Panc1 (cell line): ENCODE measurements at regions not wholly inside any gene's neighbourhood (a gene's known extent, or its start where the extent isn't known, plus 50 kb on each side); places are given as distances from the start of the nearest gene placed in this dataset.

Source experiments
- CTCF ChIP-seq: fragments of 450-650 bp; IDR thresholded peaks from 2 replicates; pipeline ENCODE4 v1.5.1; 2017; ENCODE audit warnings: mild to moderate bottlenecking
- POLR2AphosphoS5 ChIP-seq: IDR thresholded peaks from 2 replicates; pipeline ENCODE4 v1.6.1; 2012; ENCODE audit warnings: mild to moderate bottlenecking, low read depth, low read length, moderate library complexity
- REST ChIP-seq, 2 experiments: IDR thresholded peaks; 2 replicates each; pipeline ENCODE4 v1.6.1; 2011 to 2012; ENCODE audit warnings: low read depth in 2 of 2, control low read depth in 1 of 2, low read length in 1 of 2, mild to moderate bottlenecking in 1 of 2, moderate library complexity in 1 of 2; ENCODE audit not compliant: insufficient read depth in 1 of 2
- TCF7L2 ChIP-seq: IDR thresholded peaks from 2 replicates; pipeline ENCODE4 v1.6.1; 2011; ENCODE audit warnings: mild to moderate bottlenecking, low read depth, low read length, inconsistent platforms

- no peak for TF ChIP-seq CTCF
- no peak for TF ChIP-seq TCF7L2
- no peak for TF ChIP-seq REST (IDR thresholded peaks at IDR 0.05; ENCODE audit: insufficient read depth in 1 of 2, low read depth in 2 of 2, low read length in 1 of 2)
- TF ChIP-seq POLR2AphosphoS5, result no peak
Measured at GRCh38 chr1:82813386-82813785, 1012.7 kb downstream of the ADGRL2 start.
